ENCODE measurements at regions not wholly inside any gene's neighbourhood (a gene's known extent, or its start where the extent isn't known, plus 50 kb on each side); places are given as distances from the start of the nearest gene placed in this dataset.

DNA sequence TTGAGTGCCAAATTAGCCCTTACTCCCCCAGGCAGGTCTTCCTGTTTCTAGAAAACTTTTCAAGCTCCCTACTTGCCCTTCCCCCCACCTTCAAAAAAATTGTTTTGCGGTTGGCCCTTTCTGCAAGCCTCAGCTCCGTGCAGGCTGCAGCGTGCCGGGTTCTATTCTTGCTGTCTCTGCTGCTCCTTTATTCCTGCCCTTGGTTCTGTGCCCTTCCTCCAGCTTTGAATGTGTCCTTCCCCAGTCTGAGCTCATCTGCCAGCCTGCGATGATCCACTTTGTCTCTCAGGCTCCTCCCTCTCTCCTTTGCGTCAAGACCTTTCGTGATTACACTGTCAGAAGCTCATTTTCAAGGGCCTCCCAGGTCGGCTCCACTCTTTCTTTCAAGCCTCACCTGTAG lies 98.6 kb downstream of the IRF2BPL start:
- in situ Hi-C loops (cut with MboI; ENCODE audit: low sequenced_read_pairs), result no loop called here

- in situ Hi-C loops (cut with MboI; ENCODE audit: low sequenced_read_pairs), result no loop called here
These were observed 100.4 kb downstream of the IRF2BPL start for GRCh38 chr14:76927971-76928700.

DNA sequence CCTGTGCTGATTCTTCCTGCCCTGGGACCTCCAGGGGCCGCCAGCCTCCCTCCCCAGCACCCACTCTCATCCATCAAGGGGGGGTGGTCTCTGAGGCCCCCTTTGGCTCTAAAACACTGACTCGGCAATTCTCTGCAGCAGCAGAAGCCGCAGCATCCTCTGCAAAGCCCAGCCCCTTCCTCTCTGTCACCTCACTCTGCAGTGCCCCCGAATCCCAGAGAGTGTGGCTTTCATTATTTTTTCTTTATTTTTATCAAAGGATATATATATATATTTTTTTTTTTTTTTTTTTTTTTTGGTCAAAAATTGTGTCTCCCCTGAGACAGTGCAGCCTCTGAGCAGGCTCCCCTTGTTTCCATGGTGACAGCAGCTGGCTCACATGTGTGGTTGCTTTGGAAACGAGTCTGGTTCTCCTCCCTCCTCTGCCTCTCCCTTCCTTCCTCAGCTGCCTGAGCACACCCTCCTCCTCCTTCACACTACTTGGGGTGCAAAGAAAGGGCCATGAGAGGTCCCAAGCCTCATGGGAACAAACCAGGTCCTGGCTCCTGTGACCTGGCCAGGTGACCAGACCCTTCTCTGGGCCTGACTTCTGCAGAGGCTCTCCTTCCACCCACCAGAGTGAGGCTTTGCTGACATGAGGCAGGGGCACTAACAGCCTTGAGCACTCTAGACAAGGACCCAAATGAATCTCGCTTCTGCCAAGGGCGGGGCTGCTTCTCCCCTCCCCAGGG lies 100.5 kb downstream of the LRRC74A start:
- in situ Hi-C loops (cut with MboI; ENCODE audit: low sequenced_read_pairs), result no loop called here

DNA sequence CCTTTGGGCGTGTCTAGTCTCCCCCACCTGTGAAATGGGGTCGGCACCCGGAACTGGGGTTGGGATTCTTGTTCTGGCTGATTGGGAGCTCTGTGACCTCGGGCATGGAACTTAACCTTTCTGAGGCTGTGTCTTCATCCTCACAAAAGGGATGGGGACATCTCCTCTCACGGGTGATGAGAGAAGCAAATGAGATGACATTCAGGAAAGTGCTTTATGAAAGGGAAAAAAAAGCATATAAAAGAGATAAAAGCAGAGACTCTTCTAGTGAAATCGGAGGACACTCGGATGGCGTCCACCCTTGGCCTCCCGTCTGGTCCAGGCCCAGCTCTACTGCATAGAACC lies 98.9 kb downstream of the LRRC74A start:
- in situ Hi-C loops (cut with MboI; ENCODE audit: low sequenced_read_pairs), result no loop called here

DNA sequence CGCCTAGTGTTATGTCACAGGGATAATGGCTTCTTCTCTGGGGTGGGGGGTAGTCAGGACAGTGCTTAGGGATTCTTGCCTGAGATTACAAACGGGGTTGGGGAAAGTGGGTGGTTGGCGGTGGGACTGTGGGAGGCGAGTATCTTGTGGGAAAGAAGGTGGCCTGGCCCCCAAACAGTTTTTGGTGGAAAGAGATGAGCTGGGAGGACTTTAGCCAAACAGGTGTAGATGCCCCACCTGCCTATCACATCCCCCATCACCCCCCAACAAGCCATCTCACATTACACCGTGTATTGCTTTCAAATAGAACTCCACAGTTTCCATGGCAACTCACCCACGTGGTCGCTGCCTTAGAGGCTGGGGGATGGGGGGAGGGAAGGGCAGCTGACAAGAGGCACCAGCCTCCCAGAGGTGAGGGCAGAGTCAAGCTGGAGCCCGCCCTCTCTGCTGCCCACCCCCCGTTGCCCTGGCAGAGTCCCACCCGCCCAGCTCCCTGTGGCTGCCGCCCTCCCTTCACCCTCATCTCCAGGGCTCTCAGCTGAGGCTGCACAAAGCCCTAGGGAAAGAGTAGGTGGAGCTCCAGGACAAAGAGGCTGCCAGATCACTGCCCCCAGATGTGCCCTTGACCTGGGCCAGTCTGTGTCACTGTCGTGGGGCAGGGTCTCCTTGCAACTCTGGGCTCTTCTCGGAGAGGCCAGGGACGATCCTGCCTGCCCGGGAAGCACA lies 98.3 kb downstream of the LRRC74A start:
- in situ Hi-C loops (cut with MboI; ENCODE audit: low sequenced_read_pairs), result loop anchor here (25.0 kb wide), 1 partner anchor 138 kb away; no protein-coding TSS in a partner anchor

GRCh38 chr14:76923431-76924370 lies 97.5 kb downstream of the LRRC74A start:
- in situ Hi-C loops (cut with MboI; ENCODE audit: low sequenced_read_pairs), result loop anchor here (25.0 kb wide), 1 partner anchor 139 kb away; no protein-coding TSS in a partner anchor

- in situ Hi-C loops (cut with MboI; ENCODE audit: low sequenced_read_pairs), result loop anchor here (25.0 kb wide), 1 partner anchor 140 kb away; no protein-coding TSS in a partner anchor
These were observed 96.4 kb downstream of the LRRC74A start for GRCh38 chr14:76922584-76922983.

GRCh38 chr14:76922092-76922491 lies 95.9 kb downstream of the LRRC74A start:
- in situ Hi-C loops (cut with MboI; ENCODE audit: low sequenced_read_pairs), result loop anchor here (25.0 kb wide), 1 partner anchor 140 kb away; no protein-coding TSS in a partner anchor

DNA sequence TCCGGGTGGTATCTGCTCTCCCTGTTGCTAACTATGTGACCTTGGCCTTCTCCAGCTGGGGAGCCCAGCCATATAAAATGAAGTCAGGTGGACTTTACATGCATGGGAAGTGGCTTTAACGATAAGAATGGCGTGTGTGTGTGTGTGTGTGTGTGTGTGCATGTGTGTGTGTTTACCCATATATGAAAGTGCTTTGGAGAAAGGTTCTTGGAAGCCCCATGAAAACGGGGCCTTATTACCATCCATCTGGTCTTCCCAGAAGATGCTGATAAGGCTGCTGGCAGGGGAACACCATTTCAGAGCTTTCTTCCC lies 94.8 kb downstream of the LRRC74A start:
- in situ Hi-C loops (cut with MboI; ENCODE audit: low sequenced_read_pairs), result loop anchor here (25.0 kb wide), 1 partner anchor 141 kb away; no protein-coding TSS in a partner anchor

DNA sequence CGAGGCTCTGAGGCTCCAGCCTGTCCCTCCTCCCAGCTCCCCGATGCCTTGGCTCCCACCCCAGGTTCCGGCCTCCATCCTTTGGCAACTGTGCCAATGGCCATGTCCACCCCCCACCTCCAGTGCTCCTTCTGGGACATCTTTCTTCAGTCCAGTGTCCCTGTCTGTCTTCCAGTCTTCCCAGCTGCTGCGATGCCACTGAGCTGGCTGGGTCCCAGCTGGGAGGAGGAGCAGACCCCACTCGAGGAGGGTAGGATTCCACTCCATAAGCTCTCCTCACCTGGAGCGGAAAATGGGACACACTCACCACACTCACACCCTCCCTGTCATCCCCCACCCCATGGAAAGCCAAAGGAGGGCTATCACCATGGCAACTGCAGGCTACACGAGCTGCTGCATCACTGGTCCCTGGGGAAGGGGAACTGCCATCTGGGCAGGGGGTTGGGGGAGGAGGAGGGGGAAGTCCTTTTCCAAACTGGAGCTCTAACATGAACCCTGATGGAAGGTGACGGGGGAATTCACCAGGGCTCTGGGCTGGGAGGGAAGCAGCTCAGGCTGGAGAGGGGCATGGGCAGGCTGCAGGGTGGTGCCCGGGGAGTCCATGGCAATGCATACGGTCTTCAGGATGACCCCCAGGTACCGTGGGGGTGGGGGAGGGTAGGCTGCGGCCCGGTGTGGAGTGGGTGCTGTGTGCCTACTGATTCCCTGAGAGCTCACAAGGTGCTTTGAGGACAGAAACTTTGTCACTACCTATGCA lies 94.3 kb downstream of the LRRC74A start:
- in situ Hi-C loops (cut with MboI; ENCODE audit: low sequenced_read_pairs), result loop anchor here (25.0 kb wide), 1 partner anchor 142 kb away; no protein-coding TSS in a partner anchor

- in situ Hi-C loops (cut with MboI; ENCODE audit: low sequenced_read_pairs), result loop anchor here (25.0 kb wide), 1 partner anchor 143 kb away; no protein-coding TSS in a partner anchor
These were observed 93.5 kb downstream of the LRRC74A start for GRCh38 chr14:76919431-76920330.
